ENCODE measurements at regions not wholly inside any gene's neighbourhood (a gene's known extent, or its start where the extent isn't known, plus 50 kb on each side); places are given as distances from the start of the nearest gene placed in this dataset.

DNA sequence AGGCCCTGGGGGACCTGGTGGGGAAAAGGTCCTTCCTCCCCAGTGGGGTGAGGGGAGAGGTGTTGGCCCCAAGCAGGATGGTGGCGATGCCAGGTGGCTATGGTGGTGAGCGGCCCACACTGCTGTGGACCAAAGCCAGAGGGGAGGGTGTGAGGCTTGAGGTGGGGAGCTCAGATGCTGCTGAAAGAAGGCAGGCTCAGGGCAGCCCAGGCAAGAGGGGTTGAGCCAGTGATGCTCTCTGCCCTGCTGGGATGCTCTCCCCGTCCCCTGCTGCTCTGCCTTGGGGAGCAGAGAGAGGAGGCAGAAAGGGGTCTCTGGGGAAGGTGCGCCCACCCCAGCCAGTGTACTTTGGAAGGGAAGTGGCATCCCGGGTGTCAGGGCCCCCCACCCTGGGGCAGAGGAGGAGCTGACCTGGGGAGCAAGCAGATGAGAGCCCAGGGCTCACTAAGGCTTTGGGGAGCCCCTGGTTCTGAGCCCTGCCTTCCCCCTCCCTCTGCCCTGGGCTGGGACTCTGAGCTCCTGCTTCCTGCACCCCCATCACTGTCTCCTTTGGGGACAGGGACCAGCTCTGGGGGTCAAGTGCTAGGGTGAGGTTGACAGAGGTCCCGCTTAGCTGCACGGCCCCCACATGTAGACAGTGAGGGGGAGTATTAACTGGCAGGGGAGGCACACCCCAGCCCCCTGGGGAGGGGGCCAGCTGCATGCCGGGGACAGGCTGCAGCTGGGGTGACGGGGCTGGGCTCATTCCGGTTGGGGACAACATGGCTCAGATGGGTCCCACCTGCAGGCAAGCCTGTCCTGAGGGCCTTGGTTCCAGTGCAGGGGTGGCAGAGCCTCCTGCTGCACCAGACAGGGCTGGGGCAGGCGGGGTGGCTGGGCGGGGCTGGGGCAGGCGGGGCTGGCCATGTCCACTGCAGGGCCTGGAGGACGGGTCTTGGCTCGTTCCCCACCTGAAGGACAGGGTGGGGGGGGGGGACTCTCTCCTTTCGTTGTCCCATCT, 124.4 kb downstream of the KIF26A start:
- TF ChIP-seq, protein P1, sequence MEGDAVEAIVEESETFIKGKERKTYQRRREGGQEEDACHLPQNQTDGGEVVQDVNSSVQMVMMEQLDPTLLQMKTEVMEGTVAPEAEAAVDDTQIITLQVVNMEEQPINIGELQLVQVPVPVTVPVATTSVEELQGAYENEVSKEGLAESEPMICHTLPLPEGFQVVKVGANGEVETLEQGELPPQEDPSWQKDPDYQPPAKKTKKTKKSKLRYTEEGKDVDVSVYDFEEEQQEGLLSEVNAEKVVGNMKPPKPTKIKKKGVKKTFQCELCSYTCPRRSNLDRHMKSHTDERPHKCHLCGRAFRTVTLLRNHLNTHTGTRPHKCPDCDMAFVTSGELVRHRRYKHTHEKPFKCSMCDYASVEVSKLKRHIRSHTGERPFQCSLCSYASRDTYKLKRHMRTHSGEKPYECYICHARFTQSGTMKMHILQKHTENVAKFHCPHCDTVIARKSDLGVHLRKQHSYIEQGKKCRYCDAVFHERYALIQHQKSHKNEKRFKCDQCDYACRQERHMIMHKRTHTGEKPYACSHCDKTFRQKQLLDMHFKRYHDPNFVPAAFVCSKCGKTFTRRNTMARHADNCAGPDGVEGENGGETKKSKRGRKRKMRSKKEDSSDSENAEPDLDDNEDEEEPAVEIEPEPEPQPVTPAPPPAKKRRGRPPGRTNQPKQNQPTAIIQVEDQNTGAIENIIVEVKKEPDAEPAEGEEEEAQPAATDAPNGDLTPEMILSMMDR (IDR thresholded peaks at IDR 0.05; ENCODE audit: borderline replicate concordance, control extremely low read depth, extremely low read depth, insufficient read depth, missing control alignments) = no peak
- no peak for DNase-seq (ENCODE audit: low spot score)
- in situ Hi-C loops (cut with MboI; ENCODE audit: low sequenced_read_pairs, unreplicated experiment) = no loop called here

DNA sequence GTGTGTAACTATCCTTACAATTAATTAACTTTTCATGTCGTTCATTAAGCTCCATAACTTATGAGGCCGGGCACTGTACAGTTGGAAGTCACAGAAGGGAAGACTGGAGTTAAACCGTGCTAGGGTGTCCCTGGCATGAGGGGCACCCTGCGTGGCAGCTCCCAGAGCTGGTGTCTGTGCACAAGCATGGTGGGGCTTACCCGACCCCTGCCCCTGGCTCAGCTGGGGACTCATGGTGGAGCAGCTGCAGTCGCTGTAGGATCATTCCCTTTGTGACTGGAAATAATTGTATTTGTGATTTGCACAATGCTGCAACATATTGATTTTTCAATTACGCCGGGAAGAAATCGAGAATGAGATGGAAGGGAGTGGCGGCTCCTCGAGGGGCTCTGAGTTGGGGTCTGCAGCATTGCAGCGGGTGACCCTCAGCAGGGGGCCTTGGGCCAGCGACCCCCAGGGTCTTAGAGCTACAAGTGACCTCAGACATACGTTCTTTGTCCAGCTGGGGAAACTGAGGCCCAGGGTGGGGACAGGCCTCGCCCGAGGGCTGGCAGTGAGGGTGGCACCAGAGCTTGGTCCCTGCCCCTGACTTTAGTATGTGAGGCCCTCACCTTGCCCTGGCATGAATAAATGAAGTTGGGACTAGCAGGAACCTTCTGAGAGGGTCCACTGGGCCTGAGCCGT, 125.4 kb downstream of the KIF26A start:
- in situ Hi-C loops (cut with MboI; ENCODE audit: low sequenced_read_pairs, unreplicated experiment) = no loop called here
- no peak for DNase-seq (ENCODE audit: low spot score)

DNA sequence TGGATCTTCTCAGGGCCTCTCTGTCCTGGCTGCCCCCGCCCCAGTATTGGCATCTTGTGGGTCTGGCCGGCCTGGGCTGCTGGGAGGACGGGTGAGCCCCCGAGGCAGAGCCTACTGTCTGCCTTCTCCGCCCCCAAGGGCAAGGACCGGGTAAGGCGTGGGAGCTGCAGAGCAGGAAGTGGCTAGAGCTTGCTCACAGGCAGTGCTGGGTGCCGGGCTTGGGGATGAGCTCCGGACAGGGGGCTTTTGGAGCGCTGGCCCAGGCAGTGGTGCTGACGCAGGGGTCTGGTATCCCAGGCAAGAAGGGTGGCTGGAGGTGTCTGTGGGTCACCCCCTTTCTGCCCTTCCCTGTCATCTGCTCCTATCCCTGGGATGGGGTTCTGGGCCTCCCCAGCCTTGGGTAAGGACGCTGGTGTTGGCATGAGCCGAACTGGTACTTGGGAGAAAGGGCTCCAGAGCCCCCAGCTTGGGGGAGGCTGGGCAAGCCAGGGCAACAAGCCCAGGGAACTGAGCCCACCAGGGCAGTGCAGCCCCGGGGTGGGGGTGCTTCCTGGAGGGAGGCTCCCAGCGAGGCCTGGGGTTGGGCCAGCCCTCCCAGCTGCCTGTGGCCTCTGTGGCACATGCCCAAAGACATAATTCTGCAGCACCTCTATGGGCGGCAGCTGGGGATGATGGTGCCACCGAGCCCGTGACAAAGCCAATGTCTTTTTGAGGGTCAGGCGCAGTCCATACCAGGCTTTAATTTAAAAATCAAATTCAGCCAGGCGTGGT, 126.3 kb downstream of the KIF26A start:
- DNase-seq (ENCODE audit: low spot score) = no peak
- TF ChIP-seq, protein P1 (IDR thresholded peaks at IDR 0.05; ENCODE audit: borderline replicate concordance, control extremely low read depth, extremely low read depth, insufficient read depth, missing control alignments) = no peak
- in situ Hi-C loops (cut with MboI; ENCODE audit: low sequenced_read_pairs, unreplicated experiment) = no loop called here

More for the DNA sequence above, 125.4 kb downstream of the KIF26A start:
- TF ChIP-seq, protein P1 (IDR thresholded peaks at IDR 0.05; ENCODE audit: borderline replicate concordance, control extremely low read depth, extremely low read depth, insufficient read depth, missing control alignments) = no peak

DNA sequence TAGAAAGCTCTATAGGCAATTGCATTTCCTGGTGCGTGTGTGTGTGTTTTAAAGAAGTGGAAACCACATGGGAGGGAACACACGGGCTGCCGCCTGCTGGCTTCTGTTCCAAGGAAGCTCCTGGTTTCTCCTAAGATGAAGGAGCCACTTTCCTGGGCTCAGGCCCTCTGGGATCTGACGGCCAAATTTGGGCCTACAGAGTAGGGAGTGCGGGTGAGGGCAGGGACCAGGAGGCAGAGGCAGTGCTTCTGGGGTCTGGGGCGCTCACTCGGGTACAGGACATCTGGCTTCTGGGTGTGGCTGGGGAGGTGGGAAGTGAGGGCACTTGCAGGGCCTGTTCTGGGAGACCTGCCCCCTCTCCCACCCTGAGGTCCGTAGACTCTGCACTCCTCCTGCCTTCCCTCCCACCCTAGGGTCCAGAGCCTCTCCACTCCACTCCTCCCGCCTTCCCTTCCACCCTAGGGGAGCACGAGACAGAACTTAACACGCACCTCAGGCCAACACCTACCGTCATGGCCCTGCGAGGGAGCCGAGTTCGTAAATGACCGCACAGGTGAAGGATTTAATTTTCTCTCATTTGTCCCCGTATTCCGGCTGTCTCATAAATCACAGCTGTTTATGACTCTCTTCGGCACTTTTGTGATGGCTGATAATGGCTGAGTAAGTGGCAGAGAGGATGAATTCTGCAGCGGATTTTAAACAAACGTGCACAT, 127.7 kb downstream of the KIF26A start:
- TF ChIP-seq, protein P1 (IDR thresholded peaks at IDR 0.05; ENCODE audit: borderline replicate concordance, control extremely low read depth, extremely low read depth, insufficient read depth, missing control alignments) = no peak
- DNase-seq (ENCODE audit: low spot score) = no peak
- in situ Hi-C loops (cut with MboI; ENCODE audit: low sequenced_read_pairs, unreplicated experiment) = no loop called here

DNA sequence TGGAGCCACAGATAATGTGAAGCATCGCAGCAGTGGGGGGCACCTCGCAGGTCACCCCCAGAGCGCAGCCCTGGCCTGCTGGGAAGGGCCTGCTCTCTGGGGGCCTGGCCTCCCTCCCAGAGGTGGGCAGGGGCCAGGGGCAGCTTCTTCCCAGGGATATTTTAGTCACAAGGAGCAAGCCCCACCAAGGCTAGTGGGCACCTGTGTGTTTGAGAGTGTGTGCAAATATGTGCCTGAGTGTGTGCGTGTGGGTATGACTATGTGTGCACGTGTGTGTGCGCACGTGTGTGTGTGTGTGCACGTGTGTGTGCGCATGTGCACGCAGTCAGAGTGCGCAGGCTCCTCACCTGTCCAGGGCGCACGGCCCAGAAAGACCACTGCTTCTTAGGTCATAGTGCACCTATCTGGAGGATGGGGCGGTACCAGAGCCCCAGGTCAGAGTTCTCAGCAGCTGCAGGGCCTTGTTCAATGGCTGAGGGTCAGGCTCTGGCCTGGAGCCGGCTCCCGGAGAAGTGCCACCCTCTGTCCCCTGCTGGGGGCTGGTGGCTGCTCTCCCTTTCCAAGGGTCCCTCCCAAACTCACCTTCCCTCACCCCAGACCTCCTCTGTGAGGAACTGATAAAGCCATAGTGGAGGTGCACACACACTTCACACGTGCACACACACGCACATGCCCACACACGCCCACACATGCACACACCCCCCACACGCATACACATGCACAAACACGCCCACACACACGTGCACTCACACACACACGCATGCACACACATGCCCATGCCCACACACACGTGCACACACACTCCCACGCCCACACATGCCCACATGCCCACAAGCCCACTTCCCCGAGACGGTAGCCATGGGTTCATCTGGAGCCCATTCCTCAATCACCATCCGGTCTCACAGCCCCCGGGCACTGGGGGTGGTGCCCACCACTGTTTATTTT, 128.5 kb downstream of the KIF26A start:
- in situ Hi-C loops (cut with MboI; ENCODE audit: low sequenced_read_pairs, unreplicated experiment) = no loop called here
- TF ChIP-seq, protein P1 (IDR thresholded peaks at IDR 0.05; ENCODE audit: borderline replicate concordance, control extremely low read depth, extremely low read depth, insufficient read depth, missing control alignments) = no peak
- DNase-seq (ENCODE audit: low spot score) = no peak
